ENCODE measurements at regions not wholly inside any gene's neighbourhood (a gene's known extent, or its start where the extent isn't known, plus 50 kb on each side); places are given as distances from the start of the nearest gene placed in this dataset.
"Not testable (repeated sequence)": the region's sequence is repeated elsewhere in the genome, so short reads cannot be mapped to it uniquely, and the experiment has no call there.

DNA sequence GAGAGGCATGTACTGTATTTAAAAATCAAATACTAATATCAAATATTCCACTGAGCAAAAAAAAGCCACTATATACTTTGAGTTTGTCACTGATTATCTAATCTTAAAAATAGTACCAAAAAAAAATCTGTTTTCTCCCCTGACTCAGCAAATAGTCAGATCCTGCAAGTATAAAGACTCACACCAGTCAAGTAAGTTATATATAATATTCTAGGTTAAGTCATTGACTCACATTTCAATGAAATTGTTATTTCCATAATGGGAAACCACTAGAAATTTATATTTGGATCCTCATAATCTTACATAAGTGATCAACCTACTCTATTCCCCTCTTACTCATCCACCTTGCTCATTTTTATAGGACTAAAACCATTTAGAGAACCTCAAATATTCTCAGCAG lies 447.2 kb upstream of the MEF2C start:
- TF ChIP-seq, protein P1, sequence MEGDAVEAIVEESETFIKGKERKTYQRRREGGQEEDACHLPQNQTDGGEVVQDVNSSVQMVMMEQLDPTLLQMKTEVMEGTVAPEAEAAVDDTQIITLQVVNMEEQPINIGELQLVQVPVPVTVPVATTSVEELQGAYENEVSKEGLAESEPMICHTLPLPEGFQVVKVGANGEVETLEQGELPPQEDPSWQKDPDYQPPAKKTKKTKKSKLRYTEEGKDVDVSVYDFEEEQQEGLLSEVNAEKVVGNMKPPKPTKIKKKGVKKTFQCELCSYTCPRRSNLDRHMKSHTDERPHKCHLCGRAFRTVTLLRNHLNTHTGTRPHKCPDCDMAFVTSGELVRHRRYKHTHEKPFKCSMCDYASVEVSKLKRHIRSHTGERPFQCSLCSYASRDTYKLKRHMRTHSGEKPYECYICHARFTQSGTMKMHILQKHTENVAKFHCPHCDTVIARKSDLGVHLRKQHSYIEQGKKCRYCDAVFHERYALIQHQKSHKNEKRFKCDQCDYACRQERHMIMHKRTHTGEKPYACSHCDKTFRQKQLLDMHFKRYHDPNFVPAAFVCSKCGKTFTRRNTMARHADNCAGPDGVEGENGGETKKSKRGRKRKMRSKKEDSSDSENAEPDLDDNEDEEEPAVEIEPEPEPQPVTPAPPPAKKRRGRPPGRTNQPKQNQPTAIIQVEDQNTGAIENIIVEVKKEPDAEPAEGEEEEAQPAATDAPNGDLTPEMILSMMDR (IDR thresholded peaks at IDR 0.05; ENCODE audit: low read depth, low read length) = no peak

DNA sequence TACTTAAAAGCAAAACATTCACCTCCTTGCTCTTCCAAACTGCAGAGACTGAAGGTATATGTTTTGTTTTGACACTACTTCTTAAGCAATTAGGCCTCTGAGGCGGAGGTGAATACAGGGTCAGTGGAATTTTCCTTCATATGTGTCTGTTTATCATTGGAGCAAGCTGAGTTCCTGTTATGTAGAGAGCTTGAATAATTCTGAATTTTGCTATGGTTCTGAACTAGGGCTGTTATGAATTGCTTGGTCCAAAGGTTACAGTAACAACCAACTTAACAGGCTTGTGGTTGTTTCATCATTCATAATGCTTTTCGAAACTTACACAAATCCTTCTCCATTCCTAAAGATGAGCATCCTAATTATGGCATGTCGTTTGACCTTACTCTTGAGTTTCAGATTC lies 444.6 kb upstream of the MEF2C start:
- no peak overlapping the region for H3K4me3 ChIP-seq (replicated peaks in 1 of 2; ENCODE audit: low read depth in 2 of 2, low read length in 2 of 2)
- TF ChIP-seq, protein P1 (IDR thresholded peaks at IDR 0.05; ENCODE audit: low read depth, low read length) = no peak
- no peak for DNase-seq (ENCODE audit: low read depth in 2 of 2)

More for the DNA sequence above, 447.2 kb upstream of the MEF2C start:
- DNase-seq (ENCODE audit: low read depth in 2 of 2) = no peak
- no peak overlapping the region for H3K4me3 ChIP-seq (replicated peaks in 1 of 2; ENCODE audit: low read depth in 2 of 2, low read length in 2 of 2)

DNA sequence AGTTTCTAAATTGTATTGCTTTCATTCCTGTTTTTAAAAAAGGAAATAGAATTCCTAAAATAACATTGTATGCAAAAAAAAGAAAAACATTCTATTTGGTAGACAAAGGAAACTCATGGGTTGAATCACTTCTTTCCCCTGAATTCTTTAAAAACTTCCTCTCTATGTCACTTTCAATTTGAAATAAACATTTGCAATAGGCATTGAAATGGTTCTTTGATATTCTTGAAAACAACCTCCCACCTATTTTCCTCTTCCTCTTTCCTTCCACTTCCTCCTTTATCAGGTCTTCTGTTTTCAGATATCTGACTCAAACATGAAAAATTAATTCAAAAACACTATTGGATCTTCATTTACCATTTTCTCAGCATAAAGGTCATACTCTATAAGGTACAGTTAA lies 442.0 kb upstream of the MEF2C start:
- TF ChIP-seq, protein P1 (IDR thresholded peaks at IDR 0.05; ENCODE audit: low read depth, low read length) = no peak
- no peak overlapping the region for H3K4me3 ChIP-seq (replicated peaks in 1 of 2; ENCODE audit: low read depth in 2 of 2, low read length in 2 of 2)
- no peak for DNase-seq (ENCODE audit: low read depth in 2 of 2)

DNA sequence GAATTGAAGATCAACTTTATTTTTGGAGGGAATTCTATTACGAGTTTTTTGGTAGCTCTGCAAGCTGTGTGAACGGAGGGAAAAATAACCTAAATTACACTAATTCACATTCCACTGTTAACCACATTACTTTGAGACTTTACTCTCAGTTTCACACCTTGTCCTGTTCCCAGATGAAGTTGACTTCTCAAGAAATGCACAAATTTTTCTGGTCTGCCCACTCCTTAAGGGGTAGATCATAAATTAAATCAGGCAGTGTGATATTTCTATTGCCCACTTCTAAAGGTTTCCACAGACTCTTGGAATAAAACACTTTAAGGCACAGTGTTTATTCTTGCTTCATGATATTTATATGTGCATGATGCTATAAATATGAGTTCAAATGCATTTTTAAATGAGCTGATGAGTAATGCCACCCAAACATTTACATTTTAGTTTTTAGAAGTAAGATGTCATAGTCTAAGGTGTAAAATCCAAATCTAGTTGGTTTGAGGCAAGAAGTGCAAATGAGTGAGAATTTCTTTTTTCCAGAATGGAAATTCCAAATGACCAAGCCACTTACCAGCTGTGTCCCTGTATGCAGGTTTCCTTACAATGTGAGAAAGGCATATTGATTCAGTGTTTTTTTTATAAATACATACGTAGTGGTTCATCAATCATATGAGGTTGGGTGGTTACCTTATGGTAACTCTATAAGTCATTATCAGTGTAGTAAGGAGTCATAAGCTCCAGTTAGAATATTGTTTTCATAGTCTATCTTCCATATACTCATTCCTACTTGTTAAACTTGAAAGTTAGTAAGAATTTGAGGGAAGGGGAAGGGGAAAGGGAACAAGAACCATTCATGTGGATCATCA lies 437.7 kb upstream of the MEF2C start:
- DNase-seq (ENCODE audit: low read depth in 2 of 2) = no peak
- no peak overlapping the region for H3K4me3 ChIP-seq (replicated peaks in 1 of 2; ENCODE audit: low read depth in 2 of 2, low read length in 2 of 2)
- TF ChIP-seq, protein P1 (IDR thresholded peaks at IDR 0.05; ENCODE audit: low read depth, low read length) = no peak

DNA sequence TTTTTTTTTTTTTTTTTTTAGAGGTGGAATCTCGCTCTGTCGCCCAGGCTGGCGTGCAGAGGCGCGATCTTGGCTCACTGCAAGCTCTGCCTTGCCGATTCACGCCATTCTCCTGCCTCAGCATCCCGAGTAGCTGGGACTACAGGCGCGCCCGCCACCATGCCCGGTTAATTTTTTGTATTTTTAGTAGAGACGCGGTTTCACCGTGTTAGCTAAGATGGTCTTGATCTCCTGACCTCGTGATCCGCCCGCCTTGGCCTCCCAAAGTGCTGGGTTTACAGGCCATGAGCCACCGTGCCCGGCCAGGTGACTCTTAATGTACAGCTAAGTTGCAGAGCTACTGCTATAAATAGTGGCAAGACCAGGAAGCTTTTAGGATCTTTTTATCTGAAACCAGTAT lies 434.9 kb upstream of the MEF2C start:
- H3K4me3 ChIP-seq (replicated peaks in 1 of 2; ENCODE audit: low read depth in 2 of 2, low read length in 2 of 2); DNase-seq (ENCODE audit: low read depth in 2 of 2): not testable (repeated sequence)

DNA sequence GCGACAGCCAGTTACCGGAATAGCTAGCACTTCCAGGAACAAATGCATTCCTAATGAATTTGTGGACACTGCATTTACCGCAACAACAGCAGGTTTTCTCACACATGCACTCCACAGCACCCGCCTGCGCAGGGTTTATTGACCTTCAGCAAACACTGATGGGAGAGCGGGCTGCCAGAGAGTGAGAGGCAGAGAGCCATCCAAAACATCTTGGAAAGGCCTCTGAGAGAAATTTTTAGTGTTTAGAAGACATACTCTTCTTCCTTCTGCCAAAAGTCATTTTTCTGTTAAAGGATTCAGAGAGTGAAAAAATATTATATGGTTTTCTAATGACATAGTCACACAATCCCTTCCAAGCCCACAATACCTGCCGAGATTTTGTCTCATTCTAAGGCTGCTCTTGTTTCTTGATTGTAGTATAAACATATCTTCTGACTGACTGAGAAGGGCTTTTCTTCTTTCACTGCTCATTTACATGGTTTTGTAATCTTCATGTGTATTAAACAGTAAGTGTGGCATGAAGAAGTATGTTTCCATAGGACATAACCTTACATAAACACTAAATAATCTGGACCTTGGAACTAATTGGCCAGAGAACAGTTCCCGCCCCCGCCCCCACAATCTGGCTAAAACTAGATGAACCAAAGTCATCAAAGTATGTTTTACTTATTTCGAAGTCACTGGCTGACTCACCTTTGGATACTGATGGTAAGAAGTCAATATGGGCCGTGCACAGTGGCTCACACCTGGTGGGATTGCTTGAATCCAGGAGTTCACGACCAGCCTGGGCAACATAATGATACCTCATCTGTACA lies 432.5 kb upstream of the MEF2C start:
- no peak overlapping the region for H3K4me3 ChIP-seq (replicated peaks in 1 of 2; ENCODE audit: low read depth in 2 of 2, low read length in 2 of 2)
- DNase-seq (ENCODE audit: low read depth in 2 of 2) = peak in 1 of 2 donors; percentile 26
- TF ChIP-seq, protein P1 (IDR thresholded peaks at IDR 0.05; ENCODE audit: low read depth, low read length) = no peak

All from cardiac fibroblast (primary cell).